Activated CD8-positive, alpha-beta T cell treated with anti-CD3 and anti-CD28 coated beads for 36 hours (primary cell): ENCODE measurements at regions not wholly inside any gene's neighbourhood (a gene's known extent, or its start where the extent isn't known, plus 50 kb on each side); places are given as distances from the start of the nearest gene placed in this dataset.

ENCODE experiments used
- ATAC-seq: fragments of 200-7000 bp; cut with Tn5 transposase; one replicate; pipeline ENCODE4 v1.10.0; 2021; ENCODE audit warnings: mild to moderate bottlenecking, moderate library complexity
- CTCF ChIA-PET: fragments of 350-600 bp; sonication (Branson Sonifier 250); formaldehyde crosslinking; loops from one replicate; lab custom pipeline; 2021; ENCODE audit warnings: antibody characterized with exemption; lab: Charles Lee
- POLR2A ChIA-PET: fragments of 350-600 bp; sonication (Branson Sonifier 250); formaldehyde crosslinking; loops from one replicate; lab custom pipeline; 2021; ENCODE audit warnings: antibody characterized with exemption; lab: Charles Lee
- DNase-seq: peaks from one replicate; pipeline ENCODE4 v3.0.0-alpha.2; 2020
- H3K27ac Mint-ChIP-seq: one replicate; pipeline ENCODE4 v1.8.0; 2021; ENCODE audit warnings: mild to moderate bottlenecking, mixed read lengths
- H3K27me3 Mint-ChIP-seq: one replicate; pipeline ENCODE4 v1.8.0; 2021; ENCODE audit warnings: mixed read lengths
- H3K36me3 Mint-ChIP-seq: one replicate; pipeline ENCODE4 v1.8.0; 2021; ENCODE audit warnings: low read depth, mixed read lengths
- H3K4me1 Mint-ChIP-seq: one replicate; pipeline ENCODE4 v1.8.0; 2021; ENCODE audit warnings: low read depth, mixed read lengths
- H3K4me3 Mint-ChIP-seq: one replicate; pipeline ENCODE4 v1.8.0; 2021; ENCODE audit warnings: mild to moderate bottlenecking, moderate library complexity, mixed read lengths
- H3K9me3 Mint-ChIP-seq: one replicate; pipeline ENCODE4 v1.8.0; 2021; ENCODE audit warnings: mixed read lengths
- CTCF ChIP-seq: fragments of 200-600 bp; IDR thresholded peaks from one replicate; pipeline ENCODE4 v1.8.0; 2022; ENCODE audit warnings: antibody characterized with exemption, mild to moderate bottlenecking
- intact Hi-C: fragments of 100-400 bp; cut with micrococcal nuclease; formaldehyde crosslinking; loops from one replicate; pipeline ENCODE4 v1.10.0; 2022

DNA sequence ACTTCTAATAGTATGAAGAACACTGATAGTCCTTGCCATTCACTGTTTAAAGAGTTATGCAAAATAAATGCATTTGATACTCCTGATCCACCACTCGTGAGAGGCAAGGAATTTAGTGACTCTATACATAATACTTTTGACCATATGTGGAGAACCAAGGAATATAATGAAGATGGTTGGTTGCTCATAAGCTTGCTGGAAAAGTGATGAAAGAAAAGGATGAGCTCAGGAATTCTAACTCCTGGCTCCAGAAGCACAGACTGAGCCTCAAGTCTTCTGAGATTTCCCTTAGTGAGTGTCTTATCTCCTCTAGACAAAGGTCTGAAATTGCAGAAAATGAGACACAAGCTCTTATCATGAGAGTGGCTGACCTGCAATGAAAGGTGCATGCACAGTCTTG is 57.1 kb upstream of the KRAS start:
- TF ChIP-seq CTCF, result no peak
- ATAC-seq (no peak), DNase-seq (no peak)
- H3K9me3 Mint-ChIP-seq, result no peaks in the 10 kb centered on the region
- no peak overlapping the region for H3K4me3 Mint-ChIP-seq
- CTCF ChIA-PET, result interaction anchor here (0.8 kb wide), 1 partner anchor 12 kb away, joined by 3 read pairs; no protein-coding TSS in a partner anchor
- no peaks in the 10 kb centered on the region for H3K4me1 Mint-ChIP-seq
- no peaks in the 10 kb centered on the region for H3K36me3 Mint-ChIP-seq
- H3K27ac Mint-ChIP-seq, result no peak overlapping the region
- intact Hi-C loops, result no loop called here
- POLR2A ChIA-PET, result no interaction called here
- H3K27me3 Mint-ChIP-seq, result no peaks in the 10 kb centered on the region

- Mint-ChIP-seq H3K36me3 (no peaks in the 10 kb centered on the region), H3K4me1 (no peaks in the 10 kb centered on the region), H3K27ac (no peak overlapping the region), H3K9me3 (no peaks in the 10 kb centered on the region), H3K27me3 (no peaks in the 10 kb centered on the region), H3K4me3 (no peak overlapping the region)
- CTCF ChIA-PET, result interaction anchor here (1.0 to 1.5 kb wide), 2 partner anchors 10 to 61 kb away, joined by 3 to 5 read pairs; no protein-coding TSS in a partner anchor
- POLR2A ChIA-PET, result no interaction called here
- ATAC-seq, result no peak
- DNase-seq, result no peak
- no peak for TF ChIP-seq CTCF
- intact Hi-C loops, result no loop called here
These were observed 51.1 kb upstream of the KRAS start for GRCh38 chr12:25301798-25302197.
